HepG2 (cell line): ENCODE measurements at regions not wholly inside any gene's neighbourhood (a gene's known extent, or its start where the extent isn't known, plus 50 kb on each side); places are given as distances from the start of the nearest gene placed in this dataset.

Experiments used
- ATAC-seq: fragments of 200-7000 bp; cut with Tn5 transposase; 3 replicates; pipeline ENCODE4 v1.9.1; 2020; ENCODE audit warnings: mild to moderate bottlenecking, moderate library complexity
- BruUV-seq: library from RNA; stranded (reverse); fragments of 400-500 nt; replicated peaks from 2 replicates; lab custom pipeline; 2021; lab: Mats Ljungman, UMichigan
- CTCF ChIA-PET: fragments of 300-600 bp; formaldehyde crosslinking; extraction: SDS; loops from one replicate; lab custom pipeline; 2021; ENCODE audit warnings: low total read pairs, inconsistent platforms, low intra/inter-chr PET ratio; lab: Yijun Ruan, JAX
- POLR2A ChIA-PET: fragments of 350-600 bp; sonication (Branson Sonifier 250); formaldehyde crosslinking; loops from one replicate; lab custom pipeline; 2020; ENCODE audit warnings: antibody characterized with exemption, inconsistent platforms; lab: Yijun Ruan, JAX
- DNase-seq: peaks from one replicate; pipeline ENCODE4 v3.0.0-alpha.2; 2015; ENCODE audit warnings: low spot score
- FAIRE-seq: peaks from 3 replicates; lab custom pipeline; 2011; peaks lifted over from hg19 to GRCh38; lab: Jason Lieb, UNC
- H2AFZ ChIP-seq: one replicate; pipeline ENCODE4 v1.6.1; 2011; ENCODE audit warnings: low read length, inconsistent platforms
- H3K27ac ChIP-seq: fragments of 300-600 bp; 3 replicates; pipeline ENCODE4 v1.8.0; 2011; ENCODE audit warnings: mixed run types, mild to moderate bottlenecking, mixed read lengths, low read length, inconsistent platforms; ENCODE audit not compliant: insufficient read depth; ENCODE audit errors: extremely low read length
- H3K27me3 ChIP-seq, 2 experiments: fragments of 200-600 bp in 1 of 2; 2 replicates in 1 of 2; 3 replicates in 1 of 2; pipeline versions ENCODE4 v1.6.0 to v1.8.0; 2011; ENCODE audit warnings: low read length in 2 of 2, mild to moderate bottlenecking in 2 of 2, moderate library complexity in 2 of 2, inconsistent platforms in 1 of 2; ENCODE audit not compliant: insufficient read depth in 2 of 2, control insufficient read depth in 1 of 2
- H3K36me3 ChIP-seq, 2 experiments: fragments of 200-600 bp in 1 of 2; replicated peaks in 1 of 2; 2 replicates in 1 of 2; 3 replicates in 1 of 2; pipeline versions ENCODE4 v1.5.1 to v1.8.0; 2011; ENCODE audit warnings: low read length in 2 of 2, inconsistent platforms in 1 of 2; ENCODE audit not compliant: insufficient read depth in 2 of 2, control insufficient read depth in 1 of 2
- H3K4me1 ChIP-seq: 2 replicates; pipeline ENCODE4 v1.5.1; 2012; ENCODE audit warnings: low read length, inconsistent platforms; ENCODE audit not compliant: insufficient read depth
- H3K4me2 ChIP-seq: 2 replicates; pipeline ENCODE4 v1.6.0; 2011; ENCODE audit warnings: low read depth, low read length, inconsistent platforms
- H3K4me3 ChIP-seq, 3 experiments: fragments of 200-600 bp in 1 of 3; sonication (generic), shearing (Covaris generic) in 1 of 3; replicated peaks in 1 of 3; 2 replicates each; pipeline ENCODE4 v1.5.1; 2011 to 2016; ENCODE audit warnings: low read length in 3 of 3, inconsistent platforms in 2 of 3, low read depth in 2 of 3, mild to moderate bottlenecking in 2 of 3, control low read depth in 1 of 3, mixed read lengths in 1 of 3; ENCODE audit not compliant: insufficient read depth in 1 of 3
- H3K79me2 ChIP-seq: one replicate; pipeline ENCODE4 v1.6.1; 2011; ENCODE audit warnings: low read length, inconsistent platforms; ENCODE audit not compliant: insufficient read depth
- H3K9ac ChIP-seq: 2 replicates; pipeline ENCODE4 v1.6.0; 2011; ENCODE audit warnings: mild to moderate bottlenecking, low read depth, low read length, inconsistent platforms; ENCODE audit not compliant: insufficient read depth
- H3K9me3 ChIP-seq: 2 replicates; pipeline ENCODE4 v1.5.1; 2012; ENCODE audit warnings: mild to moderate bottlenecking, low read length
- H4K20me1 ChIP-seq: 2 replicates; pipeline ENCODE4 v1.6.0; 2011; ENCODE audit warnings: inconsistent platforms, mild to moderate bottlenecking, low read length, moderate library complexity; ENCODE audit not compliant: insufficient read depth
- CEBPB ChIP-seq: IDR thresholded peaks from 2 replicates; pipeline ENCODE4 v1.6.1; 2011; ENCODE audit warnings: low read depth, low read length, improper control_type of control experiment, borderline replicate concordance
- HMGXB3 ChIP-seq: sonication (generic); formaldehyde crosslinking; IDR thresholded peaks from 2 replicates; pipeline ENCODE4 v1.4.0; 2020; ENCODE audit warnings: missing genetic modification reagents, borderline replicate concordance
- PAWR ChIP-seq: sonication (generic); formaldehyde crosslinking; IDR thresholded peaks from 2 replicates; pipeline ENCODE4 v1.4.0; 2020; ENCODE audit warnings: missing genetic modification reagents, mild to moderate bottlenecking, borderline replicate concordance
- SOX13 ChIP-seq, 3 experiments: fragments of 450-650 bp in 1 of 3; sonication (generic) in 1 of 3; formaldehyde crosslinking in 1 of 3; IDR thresholded peaks in 2 of 3; conservative IDR thresholded peaks in 1 of 3; 2 replicates each; pipeline versions ENCODE4 v1.5.0 to v1.6.1; 2016 to 2020; ENCODE audit warnings: antibody characterized with exemption in 1 of 3, mild to moderate bottlenecking in 1 of 3, missing compliant biosample characterization in 1 of 3, missing genetic modification reagents in 1 of 3, moderate library complexity in 1 of 3
- TCF7 ChIP-seq: sonication (generic); IDR thresholded peaks from 2 replicates; pipeline ENCODE4 v1.6.1; 2016; ENCODE audit warnings: antibody characterized with exemption, low read depth
- TCF7L2 ChIP-seq: IDR thresholded peaks from 2 replicates; pipeline ENCODE4 v1.6.1; 2011; ENCODE audit warnings: mild to moderate bottlenecking, low read depth, low read length, moderate library complexity
- TFAP4 ChIP-seq: sonication (generic); IDR thresholded peaks from 2 replicates; pipeline ENCODE4 v1.6.1; 2016; ENCODE audit warnings: low read depth, borderline replicate concordance
- ZFP37 ChIP-seq: sonication (generic); formaldehyde crosslinking; IDR thresholded peaks from 2 replicates; pipeline ENCODE4 v1.4.0; 2020; ENCODE audit warnings: missing genetic modification reagents, borderline replicate concordance
- ZNF180 ChIP-seq: sonication (generic); formaldehyde crosslinking; IDR thresholded peaks from 2 replicates; pipeline ENCODE4 v1.4.0; 2020; ENCODE audit warnings: low read depth, missing genetic modification reagents, borderline replicate concordance
- WGBS: methylation state at CpG from one replicate; pipeline ENCODE4 v1.1.6; 2017; ENCODE audit warnings: low lambda C conversion rate; 5-methylcytosine and 5-hydroxymethylcytosine counted together
- in situ Hi-C: cut with HindIII; loops from 2 replicates; pipeline ENCODE4 v1.10.0; 2017; ENCODE audit warnings: low pct_unique_long_range_greater_than_20kb; ENCODE audit not compliant: extremely low pct_ligation_motif_present
- intact Hi-C: fragments of 100-400 bp; cut with micrococcal nuclease; formaldehyde crosslinking; loops from one replicate; pipeline ENCODE4 v1.10.0; 2022; ENCODE audit not compliant: unreplicated experiment

- H3K36me3 ChIP-seq, result no peaks in the 10 kb centered on the region
- H3K9me3 ChIP-seq, result no peaks in the 10 kb centered on the region
- 0 out of 2 replicates have a peak, but pooled peaks have one; percentile 18 for TF ChIP-seq CEBPB
- no peak for TF ChIP-seq HMGXB3
- no peaks in the 10 kb centered on the region; the same call in 1 of the 2 replicates for H3K4me1 ChIP-seq
- H4K20me1 ChIP-seq, result no peaks in the 10 kb centered on the region
- H3K4me3 ChIP-seq, result no peak overlapping the region
- ATAC-seq, result no peak
- in situ Hi-C loops (no loop called here), intact Hi-C loops (no loop called here)
- DNase-seq, result no peak
- FAIRE-seq, result peak; percentile 39
- no peak overlapping the region for H3K27ac ChIP-seq
- no peak overlapping the region for H3K9ac ChIP-seq
- no peak overlapping the region for H3K4me2 ChIP-seq
- no peaks in the 10 kb centered on the region for H3K27me3 ChIP-seq
- CTCF ChIA-PET, result no interaction called here
- POLR2A ChIA-PET, result no interaction called here
- no TSS peak for BruUV-seq
- no peak overlapping the region for H2AFZ ChIP-seq
- H3K79me2 ChIP-seq, result no peaks in the 10 kb centered on the region
Observed at GRCh38 chrX:51956441-51956840, 63.0 kb downstream of the MAGED1 start.

GRCh38 chrX:51975360-51975759 lies 81.9 kb downstream of the MAGED1 start:
- Histone ChIP-seq H3K36me3 (no peaks in the 10 kb centered on the region), H3K4me3 (peak overlapping the region in 1 of 3 experiments; percentile 10; a peak in 1 of 6 replicates), H3K9ac (no peak overlapping the region), H4K20me1 (no peaks in the 10 kb centered on the region), H3K27ac (peak overlapping the region; percentile 43), H3K4me1 (peaks cover 29% of the 10 kb centered on the region), H3K4me2 (0 out of 2 replicates have a peak overlapping the region, but pooled peaks have one; percentile 53), H3K9me3 (no peaks in the 10 kb centered on the region), H2AFZ (no peak overlapping the region), H3K27me3 (no peaks in the 10 kb centered on the region), H3K79me2 (no peaks in the 10 kb centered on the region)
- in situ Hi-C loops, result no loop called here
- CTCF ChIA-PET, result no interaction called here
- ATAC-seq (peak; percentile 82), FAIRE-seq (no peak), DNase-seq (peak; percentile 4)
- intact Hi-C loops, result no loop called here
- POLR2A ChIA-PET, result no interaction called here
- WGBS, result 0% methylated on average over 3 of the region's 3 CpGs
- BruUV-seq, result no TSS peak
- TF ChIP-seq ZFP37 (CRISPR knock-in tag) (no peak), TFAP4 (peak; percentile 40; the same call in 1 of the 2 replicates), TCF7L2 (no peak), SOX13 (IDR thresholded peaks at IDR 0.05) (no peak), SOX13 (CRISPR knock-in tag; conservative IDR thresholded peaks at IDR 0.05 in 1 of 2, IDR thresholded peaks at IDR 0.05 in 1 of 2) (0 out of 4 replicates have a peak, but pooled peaks of 1 of the 2 experiments have one; percentile 26), TCF7 (peak; percentile 61), PAWR (CRISPR knock-in tag) (no peak), ZNF180 (CRISPR knock-in tag) (no peak)
